NCI-H1105 treated with DMSO at 0.1 percent for 48 hours (cell line): ENCODE measurements at regions not wholly inside any gene's neighbourhood (a gene's known extent, or its start where the extent isn't known, plus 50 kb on each side); places are given as distances from the start of the nearest gene placed in this dataset.

Experiments
- DNase-seq: peaks from one replicate; lab custom pipeline; 2025; lab: John Stamatoyannopoulos, UW

- no peak for DNase-seq
Measured at GRCh38 chr11:104655066-104655465, 243.2 kb downstream of the CASP12 start.

DNA sequence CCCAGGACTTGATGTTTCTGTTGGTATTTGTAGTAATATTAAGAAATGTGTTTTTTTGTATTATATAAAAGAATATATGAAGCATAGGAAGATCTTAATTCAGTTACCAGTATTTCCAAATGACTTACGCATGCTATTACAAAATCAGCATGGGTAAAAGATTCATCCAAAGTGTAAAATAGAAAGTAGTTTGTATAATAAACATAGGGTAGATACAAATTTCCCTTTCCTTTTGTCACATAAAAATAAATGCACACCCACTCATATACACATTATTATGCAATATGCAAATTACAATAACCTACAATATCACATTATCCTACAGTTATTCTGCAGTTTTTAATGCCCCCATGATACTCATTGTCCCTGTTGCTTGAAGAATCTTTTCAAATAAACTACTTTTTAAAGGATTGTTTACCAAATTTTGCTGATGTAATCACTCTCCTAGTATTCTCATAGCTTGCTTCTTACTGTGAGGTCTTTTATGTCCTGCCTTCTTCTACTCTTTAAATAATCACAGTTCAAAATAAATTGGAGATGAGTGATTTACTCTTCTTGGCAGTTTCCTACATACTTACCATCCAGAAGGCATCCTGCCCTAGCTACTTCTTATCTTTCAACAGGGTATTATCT lies 244.0 kb downstream of the CASP12 start:
- no peak for DNase-seq

DNA sequence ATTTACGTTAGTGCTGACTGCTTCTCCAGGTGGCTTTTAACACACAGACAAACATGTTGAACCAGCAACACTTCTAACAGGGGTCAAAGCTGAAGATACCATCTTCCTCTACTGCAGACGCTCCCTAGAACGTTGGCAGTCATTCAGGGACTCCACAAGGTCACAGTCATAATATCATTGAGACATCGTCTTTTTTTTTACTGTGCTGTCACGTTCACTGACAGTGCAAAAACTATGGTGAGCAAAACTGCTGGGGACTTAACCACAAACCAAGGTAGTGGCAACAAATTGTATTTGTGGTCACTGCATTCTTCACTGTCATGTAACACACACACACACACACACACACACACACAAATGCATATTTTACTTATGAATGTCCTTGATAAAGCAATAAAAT lies 244.9 kb downstream of the CASP12 start:
- DNase-seq, result no peak

DNA sequence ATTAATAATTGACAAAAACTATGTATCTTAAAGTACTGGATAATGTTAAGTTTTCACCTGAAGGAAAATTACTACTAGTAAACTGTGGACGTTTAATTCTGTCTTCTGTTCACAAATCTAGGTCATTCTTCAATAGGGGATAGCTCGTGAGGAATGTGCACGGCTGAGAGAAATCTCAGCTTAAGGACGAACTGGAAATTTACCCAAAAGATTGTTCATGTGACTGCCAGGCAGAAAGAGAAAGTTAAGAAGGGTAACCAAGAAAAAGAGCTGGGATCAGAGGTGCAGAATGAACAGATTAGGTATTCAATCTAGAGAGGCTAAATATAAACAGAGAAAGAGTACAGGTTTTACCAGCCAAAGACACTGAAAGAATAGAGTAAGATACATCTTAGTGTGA lies 245.3 kb downstream of the CASP12 start:
- DNase-seq, result no peak

GRCh38 chr11:104650234-104650633 lies 248.0 kb downstream of the CASP12 start:
- DNase-seq, result no peak

GRCh38 chr11:104649002-104649401 lies 249.3 kb downstream of the CASP12 start:
- DNase-seq, result no peak

DNA sequence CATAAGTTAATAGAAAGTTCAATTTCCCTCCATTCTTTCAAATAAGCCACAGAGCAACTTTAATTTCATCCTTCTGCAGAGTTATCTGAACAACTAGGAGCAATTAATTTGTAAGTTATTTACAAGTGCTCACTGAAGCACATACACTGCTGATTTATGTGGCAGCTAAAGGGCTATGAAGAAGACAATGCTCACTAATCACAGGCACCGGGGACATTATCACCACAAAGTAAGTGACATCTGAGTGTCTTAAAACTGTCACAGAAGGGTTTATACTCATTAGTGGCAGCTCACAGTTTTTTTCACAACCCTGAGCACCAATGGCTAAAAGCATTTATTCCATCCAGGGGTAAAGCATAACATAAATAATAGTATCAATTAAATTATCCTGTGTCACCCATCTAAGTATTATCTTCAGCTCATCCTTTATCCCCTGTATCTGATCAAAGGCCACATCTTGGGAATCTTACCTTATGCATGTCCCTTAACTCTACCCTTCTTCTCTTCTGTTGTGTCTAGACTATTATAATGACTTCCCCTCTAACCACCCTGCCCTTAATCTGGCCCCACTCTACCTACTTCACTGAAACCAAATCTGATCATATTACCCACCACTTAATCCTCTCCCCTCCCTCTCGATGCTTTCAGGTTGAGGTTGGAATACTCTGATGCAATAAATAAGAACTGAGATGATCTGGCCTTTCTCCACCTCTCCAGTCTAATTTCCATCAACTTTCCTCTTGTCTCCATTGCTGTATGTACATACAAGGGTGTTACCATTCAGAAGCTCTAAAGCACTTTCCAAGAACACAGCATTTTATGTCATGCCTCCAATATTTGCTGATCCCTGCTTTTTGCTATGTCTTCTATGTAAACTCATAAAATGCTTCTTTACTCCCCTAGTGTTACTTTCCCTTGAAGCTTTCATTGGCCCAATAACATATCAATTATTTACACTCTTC lies 252.7 kb downstream of the CASP12 start:
- no peak for DNase-seq

DNA sequence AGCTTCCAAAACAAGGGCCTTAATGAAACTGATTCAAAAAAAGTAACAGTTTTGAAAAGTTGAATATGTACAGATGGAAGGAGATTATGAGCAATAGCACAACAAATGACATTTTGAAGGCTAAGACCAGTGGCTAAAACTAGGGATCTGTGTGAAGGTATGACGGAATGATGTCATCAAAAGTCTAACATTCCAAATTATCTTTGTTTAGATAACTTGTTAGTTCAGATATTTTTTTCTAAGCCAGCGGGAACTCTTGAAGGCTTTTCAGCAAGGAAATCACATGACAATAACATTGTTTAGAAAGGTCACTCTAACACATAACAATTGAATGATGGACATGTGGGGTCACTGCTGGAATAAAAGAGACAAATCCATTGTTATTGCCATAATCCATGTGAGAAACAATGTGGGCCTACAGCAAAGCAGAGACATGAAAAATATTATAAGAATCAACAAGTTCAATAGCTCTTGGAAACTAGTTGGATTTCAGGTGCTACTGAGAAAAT lies 260.5 kb downstream of the CASP12 start:
- no peak for DNase-seq

DNA sequence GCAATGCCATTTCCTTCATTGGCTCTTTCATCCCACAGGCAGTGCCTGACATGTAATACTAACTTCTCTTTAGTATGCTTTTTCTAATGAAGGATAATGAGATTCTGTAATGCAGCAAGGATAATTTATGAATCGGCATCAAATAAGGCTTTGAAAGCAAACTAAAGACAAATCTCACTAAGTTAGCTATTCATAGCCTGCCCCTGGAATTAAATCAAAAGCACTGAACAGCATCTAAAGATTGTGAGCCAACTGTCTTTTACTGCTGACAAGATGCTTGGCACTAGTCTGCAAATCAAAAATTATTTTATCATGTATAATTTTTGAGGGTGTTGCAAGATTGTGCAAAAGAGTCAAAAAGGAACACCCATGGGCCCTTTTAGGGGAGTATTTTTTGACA lies 265.0 kb downstream of the CASP12 start:
- no peak for DNase-seq

- no peak for DNase-seq
Measured at GRCh38 chr11:104630352-104630751, 267.9 kb downstream of the CASP12 start.

- DNase-seq, result no peak
Measured at GRCh38 chr11:104625246-104625645, 273.0 kb downstream of the CASP12 start.

DNA sequence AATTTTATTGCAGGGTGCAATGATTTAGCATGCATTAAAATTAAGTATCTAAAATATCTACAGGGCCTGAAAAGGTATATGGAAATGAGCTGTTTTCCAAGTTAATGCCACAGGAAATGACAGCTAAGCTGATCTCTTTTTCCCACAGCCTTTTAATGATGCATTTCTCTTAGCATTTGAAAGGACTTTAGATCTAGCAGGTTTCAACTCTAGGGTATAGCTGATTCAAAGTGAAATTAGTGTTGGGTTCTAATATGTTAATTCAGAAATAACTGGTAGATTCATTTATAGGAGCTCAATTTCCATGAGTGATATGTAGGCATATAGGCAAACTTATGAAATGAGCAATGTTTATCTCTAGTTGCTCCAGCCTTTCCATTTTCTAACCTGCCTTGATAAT lies 274.2 kb downstream of the CASP12 start:
- DNase-seq, result no peak

DNA sequence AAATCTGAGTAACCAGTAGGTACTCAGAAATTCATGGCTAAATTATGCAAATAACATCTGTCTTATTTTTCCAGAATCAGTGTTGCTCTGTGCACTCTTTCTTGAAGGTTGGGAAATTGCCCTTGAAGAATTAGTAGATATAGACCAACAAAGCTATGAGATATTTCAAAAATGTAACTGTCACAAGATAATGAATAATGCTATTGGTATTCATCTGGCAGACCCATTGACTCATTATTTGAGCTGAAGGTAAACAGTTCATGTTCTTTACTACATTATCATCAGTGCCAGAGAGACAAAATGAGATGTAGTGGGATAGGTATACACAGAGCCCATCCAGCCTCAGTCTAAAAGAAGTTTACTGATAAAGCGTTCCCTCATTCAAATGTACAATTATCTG lies 274.7 kb downstream of the CASP12 start:
- no peak for DNase-seq

DNA sequence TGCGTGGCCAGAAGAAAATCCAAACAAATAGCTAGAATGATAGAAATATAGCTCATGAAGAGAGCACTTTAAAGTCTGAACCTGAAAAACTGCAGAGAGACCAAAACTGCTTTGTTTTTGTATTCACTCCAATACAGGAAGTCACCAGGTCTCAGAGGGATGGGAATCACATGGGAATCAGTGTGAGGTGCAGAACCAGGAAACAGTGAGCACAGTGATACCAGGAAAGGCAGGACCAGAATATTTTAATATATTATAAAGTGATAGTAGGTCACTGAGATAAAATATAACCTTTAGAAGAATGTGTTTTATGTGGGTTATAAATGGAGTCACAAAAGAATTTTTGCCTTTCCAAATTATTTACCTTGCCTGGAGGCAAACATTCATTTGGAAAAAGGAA lies 277.3 kb downstream of the CASP12 start:
- DNase-seq, result no peak

DNA sequence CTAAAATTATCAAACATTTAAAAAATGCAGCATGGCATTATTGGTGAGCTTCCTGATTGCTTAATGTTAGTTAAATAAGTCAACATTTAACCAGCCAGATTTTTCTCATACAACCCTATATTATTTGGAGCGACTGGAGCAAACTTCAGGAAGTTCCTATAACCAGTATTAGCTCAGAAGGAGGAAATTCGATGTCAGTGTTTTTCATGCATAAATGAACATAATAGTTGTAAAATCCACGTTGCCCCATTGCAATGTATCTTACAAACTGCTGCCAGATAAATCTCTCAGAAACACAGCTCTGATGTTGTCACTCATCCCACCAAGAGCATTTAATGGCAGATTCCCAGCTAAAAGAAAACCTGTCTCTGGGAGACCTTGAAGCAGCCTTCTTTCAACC lies 278.5 kb downstream of the CASP12 start:
- DNase-seq, result no peak

- DNase-seq, result no peak
Measured at GRCh38 chr11:104618954-104619353, 279.3 kb downstream of the CASP12 start.

GRCh38 chr11:104614961-104615360 lies 283.3 kb downstream of the CASP12 start:
- no peak for DNase-seq

DNA sequence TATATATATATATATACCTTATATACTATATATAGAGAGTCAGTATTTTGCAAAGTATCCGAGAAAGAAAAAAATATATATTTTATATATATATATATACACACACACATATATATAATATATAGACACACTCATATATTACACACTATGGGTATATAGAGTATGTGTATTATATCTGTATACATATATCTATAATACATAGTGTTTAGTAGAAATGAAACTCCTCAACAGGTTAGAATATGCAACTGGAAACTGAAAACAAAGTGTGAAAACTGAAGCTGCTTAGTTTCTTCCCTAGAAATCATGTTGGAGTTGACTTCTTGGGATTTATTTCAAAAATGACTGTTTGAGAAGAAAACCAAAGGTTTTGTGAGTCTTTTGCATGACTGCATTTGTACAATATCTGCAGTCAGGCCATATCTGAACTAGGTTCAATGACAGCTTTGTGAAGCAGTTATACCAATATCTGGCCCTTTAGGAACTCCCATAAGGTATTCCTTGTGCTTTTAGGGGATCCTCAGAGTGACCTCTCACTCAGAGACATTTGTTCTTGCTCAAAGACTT lies 284.1 kb downstream of the CASP12 start:
- DNase-seq, result no peak

DNA sequence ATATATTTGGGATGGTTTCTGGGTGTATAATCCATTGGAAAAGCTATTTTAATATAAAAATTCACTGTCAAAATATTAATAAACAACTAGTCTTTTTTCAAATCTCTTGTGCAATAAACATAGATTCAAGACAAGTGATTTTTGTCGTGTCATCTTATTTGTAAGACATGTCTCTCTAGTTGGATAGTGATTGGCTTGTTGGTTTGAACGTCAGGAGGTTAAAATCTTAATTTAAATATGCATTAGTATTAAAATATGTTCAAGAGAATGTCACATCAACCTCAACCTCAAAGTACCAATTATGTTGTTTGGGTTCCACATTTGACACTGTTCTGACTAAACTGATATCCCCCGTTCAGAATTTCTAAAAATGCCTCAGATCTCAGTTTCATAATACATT lies 287.6 kb downstream of the CASP12 start:
- no peak for DNase-seq

DNA sequence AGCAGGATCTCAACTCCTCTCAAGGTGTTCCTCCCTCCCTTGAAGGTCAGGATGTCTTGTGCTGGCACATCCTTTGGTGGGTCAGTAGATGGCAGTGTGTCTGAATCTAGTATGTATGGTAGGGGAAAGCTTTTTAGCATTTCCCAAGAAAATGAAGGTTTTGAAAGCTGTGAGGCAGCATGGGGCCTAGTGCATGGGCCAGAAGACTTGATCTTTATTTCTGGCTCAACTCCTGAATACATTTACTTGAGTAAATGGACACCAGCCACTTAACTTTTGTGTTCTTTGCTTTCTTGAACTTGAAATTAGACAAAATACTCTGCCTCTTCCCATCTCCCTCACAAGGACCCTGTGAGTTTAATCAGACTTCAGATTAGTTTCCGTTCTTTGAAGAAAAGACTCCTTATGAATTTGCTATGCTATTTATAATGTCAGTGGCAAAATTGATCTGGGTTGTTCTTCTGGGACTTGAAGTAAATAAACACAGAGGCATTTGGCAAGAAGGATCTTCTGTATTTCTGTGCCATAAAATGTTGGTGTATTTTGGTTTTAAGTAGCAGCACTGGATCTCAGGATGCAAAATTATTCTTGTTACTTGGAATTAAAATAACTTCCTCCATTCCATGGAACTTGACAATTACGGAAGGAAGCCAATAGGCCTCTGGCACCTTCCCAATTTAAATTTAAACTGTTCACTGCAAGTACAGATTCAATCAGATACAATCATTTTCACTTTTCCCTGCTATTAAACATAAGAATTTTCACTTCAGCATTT lies 288.8 kb downstream of the CASP12 start:
- DNase-seq, result peak; percentile 49

DNA sequence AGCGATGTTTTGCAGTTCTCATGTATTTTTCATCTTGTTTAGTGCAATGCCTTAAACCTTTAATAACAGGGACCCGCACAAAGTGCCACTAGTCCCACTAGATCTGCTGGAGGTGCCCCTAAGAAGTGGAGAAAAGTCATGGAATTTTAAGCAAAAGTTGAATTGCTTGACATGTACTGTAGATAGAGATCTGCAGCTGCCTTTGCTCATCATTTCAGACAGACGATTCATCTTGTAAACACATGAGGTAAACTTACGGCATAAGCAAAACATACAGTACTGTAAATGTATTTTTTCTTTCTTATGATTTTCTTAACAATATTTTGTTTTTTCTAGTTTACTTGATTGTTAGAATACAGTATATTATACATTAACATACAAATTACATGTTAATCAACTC lies 295.6 kb downstream of the CASP12 start:
- DNase-seq, result no peak
